ENCODE measurements at regions not wholly inside any gene's neighbourhood (a gene's known extent, or its start where the extent isn't known, plus 50 kb on each side); places are given as distances from the start of the nearest gene placed in this dataset.

DNA sequence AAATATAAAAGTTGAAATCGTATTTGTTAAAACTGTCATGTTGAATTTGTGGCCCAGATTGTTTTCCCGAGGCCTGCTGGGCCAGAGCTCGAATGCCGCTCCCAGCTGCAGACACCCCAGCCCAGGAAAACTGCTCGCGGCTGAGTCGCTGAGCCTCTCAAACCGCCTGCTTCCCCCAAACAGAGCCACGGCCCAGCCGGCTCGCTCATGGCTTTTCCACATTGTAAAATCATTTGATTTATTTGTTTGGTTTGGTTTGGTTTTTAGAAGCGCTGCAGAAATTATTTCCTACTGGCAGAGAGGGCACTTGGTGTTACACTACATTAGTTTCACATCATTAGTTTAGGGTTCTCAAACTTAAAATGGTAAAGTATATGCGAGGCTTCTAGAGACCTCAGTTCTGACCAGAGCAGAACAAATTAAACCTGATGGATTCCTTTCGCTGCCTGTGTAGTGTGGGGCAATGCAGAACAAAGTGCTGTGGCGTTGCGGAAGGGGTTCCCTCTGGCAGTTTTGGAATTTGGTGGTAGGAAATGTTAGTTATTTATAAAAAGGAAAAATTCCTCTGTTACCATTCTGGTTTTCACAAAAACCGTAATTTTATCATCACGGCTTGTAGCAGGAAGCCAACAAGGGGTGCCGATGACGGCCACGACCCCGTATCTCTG lies 156.5 kb upstream of the PITX1 start:
- TF ChIP-seq, protein P1, sequence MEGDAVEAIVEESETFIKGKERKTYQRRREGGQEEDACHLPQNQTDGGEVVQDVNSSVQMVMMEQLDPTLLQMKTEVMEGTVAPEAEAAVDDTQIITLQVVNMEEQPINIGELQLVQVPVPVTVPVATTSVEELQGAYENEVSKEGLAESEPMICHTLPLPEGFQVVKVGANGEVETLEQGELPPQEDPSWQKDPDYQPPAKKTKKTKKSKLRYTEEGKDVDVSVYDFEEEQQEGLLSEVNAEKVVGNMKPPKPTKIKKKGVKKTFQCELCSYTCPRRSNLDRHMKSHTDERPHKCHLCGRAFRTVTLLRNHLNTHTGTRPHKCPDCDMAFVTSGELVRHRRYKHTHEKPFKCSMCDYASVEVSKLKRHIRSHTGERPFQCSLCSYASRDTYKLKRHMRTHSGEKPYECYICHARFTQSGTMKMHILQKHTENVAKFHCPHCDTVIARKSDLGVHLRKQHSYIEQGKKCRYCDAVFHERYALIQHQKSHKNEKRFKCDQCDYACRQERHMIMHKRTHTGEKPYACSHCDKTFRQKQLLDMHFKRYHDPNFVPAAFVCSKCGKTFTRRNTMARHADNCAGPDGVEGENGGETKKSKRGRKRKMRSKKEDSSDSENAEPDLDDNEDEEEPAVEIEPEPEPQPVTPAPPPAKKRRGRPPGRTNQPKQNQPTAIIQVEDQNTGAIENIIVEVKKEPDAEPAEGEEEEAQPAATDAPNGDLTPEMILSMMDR (IDR thresholded peaks at IDR 0.05), result no peak
- TF ChIP-seq POLR2A (IDR thresholded peaks at IDR 0.05) (no peak), POLR2AphosphoS5 (IDR thresholded peaks at IDR 0.05) (no peak)
